A673 (cell line): ENCODE measurements at regions not wholly inside any gene's neighbourhood (a gene's known extent, or its start where the extent isn't known, plus 50 kb on each side); places are given as distances from the start of the nearest gene placed in this dataset.
A peak's percentile ranks its signal among the peaks of the same experiment; 100 is the strongest.

ENCODE experiments used
- BruUV-seq: library from RNA; stranded (reverse); fragments of 400-500 nt; replicated peaks from 2 replicates; lab custom pipeline; 2021; lab: Mats Ljungman, UMichigan
- CTCF ChIA-PET: fragments of 300-600 bp; sonication (Branson Sonifier 250); formaldehyde crosslinking; loops from one replicate; lab custom pipeline; 2022; ENCODE audit warnings: antibody characterized with exemption; lab: Charles Lee
- POLR2A ChIA-PET: fragments of 300-600 bp; sonication (Branson Sonifier 250); formaldehyde crosslinking; loops from one replicate; lab custom pipeline; 2022; ENCODE audit warnings: antibody characterized with exemption; ENCODE audit not compliant: low non-redundant PET; lab: Charles Lee
- DNase-seq: peaks from one replicate; pipeline ENCODE4 v3.0.0-alpha.2; 2015; ENCODE audit warnings: low spot score
- H3K27ac ChIP-seq: fragments of 200-600 bp; sonication (generic); 2 replicates; pipeline ENCODE4 v1.5.1; 2016; ENCODE audit warnings: mixed run types, low read depth, mild to moderate bottlenecking, mixed read lengths, antibody characterized with exemption, low read length; ENCODE audit not compliant: poor library complexity, severe bottlenecking
- H3K27me3 ChIP-seq: fragments of 200-600 bp; sonication (generic); replicated peaks from 2 replicates; pipeline ENCODE4 v1.6.1; 2017; ENCODE audit warnings: mixed run types, low read depth, mild to moderate bottlenecking, mixed read lengths, antibody characterized with exemption, low read length; ENCODE audit not compliant: insufficient read depth, poor library complexity
- H3K36me3 ChIP-seq: fragments of 200-600 bp; sonication (generic); 2 replicates; pipeline ENCODE4 v1.6.1; 2016; ENCODE audit warnings: mixed run types, mild to moderate bottlenecking, mixed read lengths, antibody characterized with exemption, low read length; ENCODE audit not compliant: insufficient read depth, poor library complexity, severe bottlenecking
- H3K4me1 ChIP-seq: fragments of 200-600 bp; sonication (generic); 2 replicates; pipeline ENCODE4 v1.6.1; 2017; ENCODE audit warnings: mixed run types, mild to moderate bottlenecking, mixed read lengths, antibody characterized with exemption, low read length; ENCODE audit not compliant: insufficient read depth, poor library complexity, severe bottlenecking
- H3K4me3 ChIP-seq: fragments of 200-600 bp; sonication (generic); 2 replicates; pipeline ENCODE4 v1.5.1; 2016; ENCODE audit warnings: low read depth, mixed run types, mild to moderate bottlenecking, mixed read lengths, low read length; ENCODE audit not compliant: poor library complexity, severe bottlenecking
- H3K9me3 ChIP-seq: fragments of 200-600 bp; sonication (generic); 2 replicates; pipeline ENCODE4 v1.6.1; 2016; ENCODE audit warnings: mixed run types, low read depth, mild to moderate bottlenecking, mixed read lengths, antibody characterized with exemption, low read length; ENCODE audit not compliant: poor library complexity, severe bottlenecking
- CTCF ChIP-seq: fragments of 300-800, 200-600 bp; sonication (generic); conservative IDR thresholded peaks from 2 replicates; pipeline ENCODE4 v1.5.1; 2017; ENCODE audit warnings: low read depth, mild to moderate bottlenecking, antibody characterized with exemption, low read length, moderate library complexity, mixed read lengths
- EZH2 ChIP-seq: fragments of 200-600 bp; sonication (generic); IDR thresholded peaks from 2 replicates; pipeline ENCODE4 v1.6.1; 2017; ENCODE audit warnings: borderline replicate concordance, low read depth, mild to moderate bottlenecking, mixed read lengths, antibody characterized with exemption, low read length; ENCODE audit not compliant: poor library complexity, severe bottlenecking
- intact Hi-C: fragments of 100-400 bp; cut with micrococcal nuclease; formaldehyde crosslinking; loops from one replicate; pipeline ENCODE4 v1.10.0; 2022; ENCODE audit not compliant: unreplicated experiment

- POLR2A ChIA-PET: no interaction called here
- CTCF ChIA-PET: no interaction called here
- no peak for DNase-seq
- no peaks in the 10 kb centered on the region for H3K27me3 ChIP-seq
- TF ChIP-seq EZH2 (no peak), CTCF (no peak)
- no peak overlapping the region for H3K27ac ChIP-seq
- H3K9me3 ChIP-seq: no peaks in the 10 kb centered on the region
- no peak overlapping the region for H3K4me3 ChIP-seq
- H3K36me3 ChIP-seq: no peaks in the 10 kb centered on the region
- intact Hi-C loops: no loop called here
- no peaks in the 10 kb centered on the region for H3K4me1 ChIP-seq
- no TSS peak for BruUV-seq
Measured at GRCh38 chr4:100290585-100290984, 100.3 kb upstream of the DDIT4L start.

- ChIA-PET POLR2A (no interaction called here), CTCF (no interaction called here)
- H3K27me3 ChIP-seq: no peaks in the 10 kb centered on the region
- no peaks in the 10 kb centered on the region for H3K4me1 ChIP-seq
- no peak overlapping the region for H3K27ac ChIP-seq
- peak; percentile 30 for DNase-seq
- H3K4me3 ChIP-seq: no peak overlapping the region
- no TSS peak for BruUV-seq
- intact Hi-C loops: no loop called here
- no peaks in the 10 kb centered on the region for H3K36me3 ChIP-seq
- TF ChIP-seq EZH2: no peak
- no peak for TF ChIP-seq CTCF
- no peaks in the 10 kb centered on the region for H3K9me3 ChIP-seq
Measured at GRCh38 chr4:100289946-100290345, 99.7 kb upstream of the DDIT4L start.

GRCh38 chr4:100289530-100289888 lies 99.2 kb upstream of the DDIT4L start:
- H3K27me3 ChIP-seq: no peaks in the 10 kb centered on the region
- no peak overlapping the region for H3K4me3 ChIP-seq
- no TSS peak for BruUV-seq
- ChIA-PET CTCF (no interaction called here), POLR2A (no interaction called here)
- intact Hi-C loops: no loop called here
- TF ChIP-seq CTCF (no peak), EZH2 (no peak)
- H3K4me1 ChIP-seq: no peaks in the 10 kb centered on the region
- H3K27ac ChIP-seq: no peak overlapping the region
- H3K36me3 ChIP-seq: no peaks in the 10 kb centered on the region
- DNase-seq: no peak
- no peaks in the 10 kb centered on the region for H3K9me3 ChIP-seq
